WTC11 (cell line): ENCODE measurements at regions not wholly inside any gene's neighbourhood (a gene's known extent, or its start where the extent isn't known, plus 50 kb on each side); places are given as distances from the start of the nearest gene placed in this dataset.

Experiments
- ATAC-seq: fragments of 200-7000 bp; cut with Tn5 transposase; 2 replicates; pipeline ENCODE4 v1.10.0; 2021; ENCODE audit warnings: mild to moderate bottlenecking, moderate library complexity
- CTCF ChIA-PET: fragments of 300-600 bp; sonication (Branson Sonifier 250); formaldehyde crosslinking; loops from one replicate; lab custom pipeline; 2021; ENCODE audit warnings: antibody characterized with exemption; lab: Charles Lee
- POLR2A ChIA-PET: fragments of 350-600 bp; sonication (Branson Sonifier 250); formaldehyde crosslinking; loops from one replicate; lab custom pipeline; 2021; ENCODE audit warnings: antibody characterized with exemption; lab: Charles Lee
- DNase-seq: peaks from one replicate; pipeline ENCODE4 v3.0.0; 2021; ENCODE audit warnings: low spot score
- H3K27ac Mint-ChIP-seq: 2 replicates; pipeline ENCODE4 v1.8.0; 2021; ENCODE audit warnings: mixed read lengths
- H3K27me3 Mint-ChIP-seq: 2 replicates; pipeline ENCODE4 v1.8.0; 2021; ENCODE audit warnings: low read depth, mild to moderate bottlenecking, moderate library complexity, mixed read lengths
- H3K36me3 Mint-ChIP-seq: 2 replicates; pipeline ENCODE4 v1.8.0; 2021; ENCODE audit warnings: mixed read lengths
- H3K4me1 Mint-ChIP-seq: 2 replicates; pipeline ENCODE4 v1.8.0; 2022; ENCODE audit warnings: mixed read lengths
- H3K4me3 Mint-ChIP-seq: 2 replicates; pipeline ENCODE4 v1.8.0; 2021; ENCODE audit warnings: mild to moderate bottlenecking, moderate library complexity, mixed read lengths
- H3K9me3 Mint-ChIP-seq: 2 replicates; pipeline ENCODE4 v1.8.0; 2021; ENCODE audit warnings: mixed read lengths
- AR ChIP-seq: fragments of 250-450 bp; sonication (Bioruptor Pico); IDR thresholded peaks from 2 replicates; pipeline ENCODE4 v1.9.0; 2021; ENCODE audit warnings: mild to moderate bottlenecking
- ARID4B ChIP-seq: sonication (generic); formaldehyde crosslinking; IDR thresholded peaks from 2 replicates; pipeline ENCODE4 v1.8.0; 2023; ENCODE audit warnings: missing genetic modification reagents, mild to moderate bottlenecking, borderline replicate concordance
- ATF1 ChIP-seq: sonication (generic); formaldehyde crosslinking; IDR thresholded peaks from 2 replicates; pipeline ENCODE4 v1.8.1; 2023; ENCODE audit warnings: mild to moderate bottlenecking, moderate library complexity, missing genetic modification reagents
- CBFB ChIP-seq: sonication (generic); formaldehyde crosslinking; IDR thresholded peaks from 2 replicates; pipeline ENCODE4 v1.8.1; 2022; ENCODE audit warnings: mild to moderate bottlenecking, low read depth, missing genetic modification reagents
- CREM ChIP-seq: sonication (generic); formaldehyde crosslinking; IDR thresholded peaks from 2 replicates; pipeline ENCODE4 v1.8.1; 2022; ENCODE audit warnings: mild to moderate bottlenecking, missing genetic modification reagents, moderate library complexity
- ELF4 ChIP-seq: sonication (generic); formaldehyde crosslinking; IDR thresholded peaks from 2 replicates; pipeline ENCODE4 v1.8.1; 2022; ENCODE audit warnings: low read depth, mild to moderate bottlenecking, moderate library complexity, missing genetic modification reagents
- ETV6 ChIP-seq: sonication (generic); formaldehyde crosslinking; IDR thresholded peaks from 2 replicates; pipeline ENCODE4 v1.8.1; 2022; ENCODE audit warnings: mild to moderate bottlenecking, missing genetic modification reagents
- FOXP4 ChIP-seq: sonication (generic); formaldehyde crosslinking; IDR thresholded peaks from 2 replicates; pipeline ENCODE4 v1.8.0; 2022; ENCODE audit warnings: mild to moderate bottlenecking, missing genetic modification reagents
- MLX ChIP-seq: sonication (generic); formaldehyde crosslinking; IDR thresholded peaks from 2 replicates; pipeline ENCODE4 v1.8.1; 2023; ENCODE audit warnings: mild to moderate bottlenecking, missing genetic modification reagents, moderate library complexity
- NFATC4 ChIP-seq: fragments of 250-450 bp; sonication (Bioruptor Pico); IDR thresholded peaks from 2 replicates; pipeline ENCODE4 v1.9.0; 2021; ENCODE audit warnings: mild to moderate bottlenecking
- NR2C2 ChIP-seq: sonication (generic); formaldehyde crosslinking; IDR thresholded peaks from 2 replicates; pipeline ENCODE4 v1.8.0; 2022; ENCODE audit warnings: mild to moderate bottlenecking, missing genetic modification reagents
- PRRX2 ChIP-seq: fragments of 250-450 bp; sonication (Bioruptor Pico); IDR thresholded peaks from 2 replicates; pipeline ENCODE4 v1.8.0; 2021; ENCODE audit warnings: mild to moderate bottlenecking
- SMAD4 ChIP-seq: sonication (generic); formaldehyde crosslinking; IDR thresholded peaks from 2 replicates; pipeline ENCODE4 v1.8.0; 2022; ENCODE audit warnings: mild to moderate bottlenecking, missing genetic modification reagents
- TCF7 ChIP-seq: sonication (generic); formaldehyde crosslinking; IDR thresholded peaks from 2 replicates; pipeline ENCODE4 v1.8.0; 2022; ENCODE audit warnings: mild to moderate bottlenecking, low read depth, missing genetic modification reagents, moderate library complexity
- TEAD1 ChIP-seq: sonication (generic); formaldehyde crosslinking; IDR thresholded peaks from 2 replicates; pipeline ENCODE4 v1.8.0; 2022; ENCODE audit warnings: mild to moderate bottlenecking, missing genetic modification reagents
- TEAD4 ChIP-seq: sonication (generic); formaldehyde crosslinking; IDR thresholded peaks from 2 replicates; pipeline ENCODE4 v1.8.0; 2022; ENCODE audit warnings: mild to moderate bottlenecking, missing genetic modification reagents
- ZBTB21 ChIP-seq: sonication (generic); formaldehyde crosslinking; IDR thresholded peaks from 2 replicates; pipeline ENCODE4 v1.8.1; 2023; ENCODE audit warnings: mild to moderate bottlenecking, missing genetic modification reagents, borderline replicate concordance
- ZNF121 ChIP-seq: sonication (generic); formaldehyde crosslinking; IDR thresholded peaks from 2 replicates; pipeline ENCODE4 v1.8.0; 2023; ENCODE audit warnings: missing genetic modification reagents
- ZNF219 ChIP-seq: sonication (generic); formaldehyde crosslinking; IDR thresholded peaks from 2 replicates; pipeline ENCODE4 v1.8.0; 2023; ENCODE audit warnings: missing genetic modification reagents, mild to moderate bottlenecking, borderline replicate concordance
- ZNF416 ChIP-seq: fragments of 250-450 bp; sonication (Bioruptor Pico); IDR thresholded peaks from 2 replicates; pipeline ENCODE4 v1.9.0; 2021; ENCODE audit warnings: mild to moderate bottlenecking, inconsistent platforms
- ZNF671 ChIP-seq: fragments of 250-450 bp; sonication (Bioruptor Pico); IDR thresholded peaks from 2 replicates; pipeline ENCODE4 v1.8.0; 2021; ENCODE audit warnings: mild to moderate bottlenecking
- TF ChIP-seq, protein P1 (sequence below): fragments of 250-450 bp; sonication (Bioruptor Pico); IDR thresholded peaks from 2 replicates; pipeline ENCODE4 v2.1.2; 2022; ENCODE audit warnings: mild to moderate bottlenecking, moderate library complexity
- TF ChIP-seq, protein P2 (sequence below): sonication (generic); formaldehyde crosslinking; IDR thresholded peaks from 2 replicates; pipeline ENCODE4 v1.8.1; 2022; ENCODE audit warnings: low read depth, missing genetic modification reagents, borderline replicate concordance

DNA sequence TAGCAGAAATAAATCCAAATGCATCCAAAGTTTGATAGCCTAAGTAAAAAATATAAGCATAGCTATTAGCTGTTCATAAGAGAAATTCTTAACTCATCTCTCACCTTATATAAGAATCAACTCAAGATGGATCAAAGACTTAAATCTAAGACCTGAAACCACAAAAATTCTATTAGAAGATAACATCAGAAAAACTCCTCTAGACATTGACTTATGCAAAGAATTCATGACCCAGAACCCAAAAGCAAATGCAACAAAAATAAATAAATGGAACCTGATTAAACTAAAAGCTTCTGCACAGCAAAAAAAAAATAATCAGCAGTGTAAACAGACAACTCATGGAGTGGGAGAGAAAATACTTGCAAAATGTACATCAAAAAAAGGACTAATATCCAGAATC lies 184.3 kb downstream of the TFAP2A start (continued):
- TF ChIP-seq ZNF219 (no peak), ELF4 (CRISPR knock-in tag) (no peak), PRRX2 (CRISPR knock-in tag) (no peak), ATF1 (no peak), NR2C2 (CRISPR knock-in tag) (no peak), SMAD4 (CRISPR knock-in tag) (no peak), TEAD1 (CRISPR knock-in tag) (no peak)
- TF ChIP-seq, protein P1, sequence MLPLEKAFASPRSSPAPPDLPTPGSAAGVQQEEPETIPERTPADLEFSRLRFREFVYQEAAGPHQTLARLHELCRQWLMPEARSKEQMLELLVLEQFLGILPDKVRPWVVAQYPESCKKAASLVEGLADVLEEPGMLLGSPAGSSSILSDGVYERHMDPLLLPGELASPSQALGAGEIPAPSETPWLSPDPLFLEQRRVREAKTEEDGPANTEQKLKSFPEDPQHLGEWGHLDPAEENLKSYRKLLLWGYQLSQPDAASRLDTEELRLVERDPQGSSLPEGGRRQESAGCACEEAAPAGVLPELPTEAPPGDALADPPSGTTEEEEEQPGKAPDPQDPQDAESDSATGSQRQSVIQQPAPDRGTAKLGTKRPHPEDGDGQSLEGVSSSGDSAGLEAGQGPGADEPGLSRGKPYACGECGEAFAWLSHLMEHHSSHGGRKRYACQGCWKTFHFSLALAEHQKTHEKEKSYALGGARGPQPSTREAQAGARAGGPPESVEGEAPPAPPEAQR (CRISPR knock-in tag), result no peak
- TF ChIP-seq, protein P2, sequence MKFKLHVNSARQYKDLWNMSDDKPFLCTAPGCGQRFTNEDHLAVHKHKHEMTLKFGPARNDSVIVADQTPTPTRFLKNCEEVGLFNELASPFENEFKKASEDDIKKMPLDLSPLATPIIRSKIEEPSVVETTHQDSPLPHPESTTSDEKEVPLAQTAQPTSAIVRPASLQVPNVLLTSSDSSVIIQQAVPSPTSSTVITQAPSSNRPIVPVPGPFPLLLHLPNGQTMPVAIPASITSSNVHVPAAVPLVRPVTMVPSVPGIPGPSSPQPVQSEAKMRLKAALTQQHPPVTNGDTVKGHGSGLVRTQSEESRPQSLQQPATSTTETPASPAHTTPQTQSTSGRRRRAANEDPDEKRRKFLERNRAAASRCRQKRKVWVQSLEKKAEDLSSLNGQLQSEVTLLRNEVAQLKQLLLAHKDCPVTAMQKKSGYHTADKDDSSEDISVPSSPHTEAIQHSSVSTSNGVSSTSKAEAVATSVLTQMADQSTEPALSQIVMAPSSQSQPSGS, result no peak

GRCh38 chr6:10223841-10224240 lies 191.0 kb downstream of the TFAP2A start:
- Mint-ChIP-seq H3K36me3 (peaks cover 10% of the 10 kb centered on the region), H3K4me3 (no peak overlapping the region), H3K27me3 (no peaks in the 10 kb centered on the region), H3K27ac (no peak overlapping the region), H3K4me1 (no peaks in the 10 kb centered on the region), H3K9me3 (peaks cover 20% of the 10 kb centered on the region)
- CTCF ChIA-PET, result no interaction called here
- no peak for ATAC-seq
- POLR2A ChIA-PET, result no interaction called here
- DNase-seq, result no peak
- TF ChIP-seq ZNF416 (CRISPR knock-in tag) (no peak), TEAD4 (CRISPR knock-in tag) (no peak), CBFB (CRISPR knock-in tag) (no peak), ZBTB21 (no peak), MLX (CRISPR knock-in tag) (no peak), NFATC4 (CRISPR knock-in tag) (no peak), AR (CRISPR knock-in tag) (no peak), FOXP4 (CRISPR knock-in tag) (no peak), ARID4B (CRISPR knock-in tag) (no peak), ZNF671 (CRISPR knock-in tag) (no peak), TCF7 (CRISPR knock-in tag) (no peak), ZNF121 (CRISPR knock-in tag) (no peak), ETV6 (CRISPR knock-in tag) (no peak), CREM (CRISPR knock-in tag) (no peak)
- TF ChIP-seq, protein P2, result no peak
